ENCODE measurements at regions not wholly inside any gene's neighbourhood (a gene's known extent, or its start where the extent isn't known, plus 50 kb on each side); places are given as distances from the start of the nearest gene placed in this dataset.
A peak's percentile ranks its signal among the peaks of the same experiment; 100 is the strongest.
"Not testable (repeated sequence)": the region's sequence is repeated elsewhere in the genome, so short reads cannot be mapped to it uniquely, and the experiment has no call there.

DNA sequence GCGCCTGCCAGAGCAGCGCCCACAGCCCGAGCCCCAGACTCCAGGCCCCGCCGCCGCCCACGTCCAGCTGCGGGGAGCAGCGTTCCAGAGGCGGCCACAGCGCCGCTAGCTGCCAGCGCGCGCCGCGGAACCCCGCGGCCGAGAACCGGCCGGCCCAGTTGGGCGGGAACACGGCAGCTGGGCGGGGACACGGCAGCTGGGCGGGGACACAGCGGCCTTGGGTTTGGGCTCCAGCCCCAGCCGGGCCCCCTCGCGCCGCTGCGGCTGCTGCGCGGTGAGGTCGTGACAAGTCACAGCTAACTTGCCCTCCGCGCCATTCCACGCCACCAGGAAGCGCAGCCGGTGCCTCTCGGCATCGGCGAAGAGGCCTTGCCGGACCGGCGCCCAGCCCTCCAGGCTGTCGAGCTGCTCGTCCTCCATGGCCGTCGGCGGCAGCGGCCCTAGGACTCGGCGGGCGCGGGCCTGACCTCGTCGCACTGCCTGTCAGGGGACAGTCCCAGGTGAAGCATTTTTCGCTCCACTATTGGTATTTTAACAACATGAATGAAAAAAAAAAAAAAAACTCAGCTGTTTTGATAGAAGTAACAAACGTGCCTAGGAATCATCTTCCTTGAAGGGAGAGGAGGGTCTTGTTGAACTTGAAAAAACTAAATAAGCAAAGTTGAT lies 56.6 kb upstream of the GOLGA8N start:
- H3K36me3 ChIP-seq (ENCODE audit: control insufficient read depth in 1 of 2, insufficient read depth in 2 of 2, low read length in 1 of 2); H3K27me3 ChIP-seq (ENCODE audit: control insufficient read depth in 1 of 2, insufficient read depth in 2 of 2, low read length in 1 of 2); H3K9me3 ChIP-seq (ENCODE audit: control insufficient read depth, low read length); intact Hi-C loops (cut with DNase I); H3K4me1 ChIP-seq (ENCODE audit: control insufficient read depth in 1 of 2, insufficient read depth in 2 of 2, low read length in 2 of 2): not testable (repeated sequence)
- whole genome bisulfite sequencing, 2 donors = 0% methylated on average over 7 to 28 of the region's 61 CpGs
- Histone ChIP-seq H3K4me3 (ENCODE audit: low read length in 2 of 2) (peak overlapping the region in 1 of 2 donors; percentile 31), H3K27ac (ENCODE audit: low read depth in 1 of 2, low read length in 2 of 2) (peak overlapping the region in 1 of 2 donors; percentile 23)
- peak; percentile 99 for ATAC-seq (ENCODE audit: low FRiP score)
- peak; percentile 63 to 78 for DNase-seq

DNA sequence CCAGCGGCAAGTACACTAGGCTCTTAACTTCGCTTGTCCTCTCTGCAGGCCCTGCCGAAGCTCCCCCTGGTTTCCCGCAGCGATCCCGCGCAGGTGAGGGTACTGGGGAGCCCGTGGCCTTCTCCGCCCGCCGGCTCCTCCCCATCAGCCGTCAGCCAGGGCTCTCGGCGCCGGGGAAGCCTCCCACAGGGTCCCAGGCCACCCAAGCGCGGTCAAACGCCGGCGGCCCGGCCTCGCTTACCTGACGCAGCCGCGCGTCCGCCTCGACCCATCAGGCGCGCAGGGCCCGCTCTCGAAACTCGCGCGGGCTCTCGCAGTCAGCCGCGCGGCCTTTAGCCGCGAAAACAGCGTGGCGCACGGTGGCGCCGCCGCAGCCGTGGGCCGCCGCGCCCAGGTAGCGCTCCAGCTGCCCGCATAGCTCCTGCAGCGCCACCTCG lies 57.2 kb upstream of the GOLGA8N start:
- peak; percentile 58 for ATAC-seq (ENCODE audit: low FRiP score)
- DNase-seq; intact Hi-C loops (cut with DNase I); H3K27ac ChIP-seq (ENCODE audit: low read depth in 1 of 2, low read length in 2 of 2); H3K36me3 ChIP-seq (ENCODE audit: control insufficient read depth in 1 of 2, insufficient read depth in 2 of 2, low read length in 1 of 2); H3K9me3 ChIP-seq (ENCODE audit: control insufficient read depth, low read length); H3K4me3 ChIP-seq (ENCODE audit: low read length in 2 of 2); H3K4me1 ChIP-seq (ENCODE audit: control insufficient read depth in 1 of 2, insufficient read depth in 2 of 2, low read length in 2 of 2); H3K27me3 ChIP-seq (ENCODE audit: control insufficient read depth in 1 of 2, insufficient read depth in 2 of 2, low read length in 1 of 2): not testable (repeated sequence)
- WGBS, 2 donors = no CpG with 5 or more reads among the region's 55 CpGs

DNA sequence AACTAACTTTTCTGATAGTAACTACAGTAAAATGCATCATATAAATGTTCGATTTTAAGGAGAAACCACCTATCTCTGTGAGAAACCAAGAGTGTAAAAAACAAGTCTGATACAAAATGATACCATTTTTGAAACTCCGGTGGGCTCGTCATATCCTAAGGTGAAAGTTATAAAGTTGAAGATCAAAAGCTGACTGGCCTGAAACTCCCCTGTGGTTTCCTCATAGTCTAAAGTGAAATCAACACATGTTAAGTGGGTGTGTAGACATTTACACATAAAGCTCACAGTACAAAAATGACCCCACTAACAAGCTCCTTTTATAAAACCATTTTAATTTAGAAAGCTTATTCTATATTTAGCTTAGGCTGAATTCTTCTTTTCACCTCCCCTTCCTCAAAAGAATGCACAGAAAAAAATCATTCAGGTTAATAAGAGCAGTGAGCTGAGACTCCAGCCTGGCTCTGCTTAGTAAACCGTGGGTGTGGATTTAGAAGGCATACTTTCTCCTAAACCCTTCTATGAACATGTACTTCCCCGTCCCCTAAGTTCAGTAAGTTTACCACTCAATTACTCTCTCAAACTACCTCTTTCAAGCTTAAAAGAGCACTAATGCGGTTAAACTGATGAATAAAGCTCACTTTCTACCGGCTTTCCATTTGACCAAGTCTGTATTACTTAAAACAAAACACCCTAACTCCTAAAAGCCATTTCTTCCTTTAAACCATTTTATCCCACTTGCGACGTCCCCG lies 57.9 kb upstream of the GOLGA8N start:
- H3K4me3 ChIP-seq (ENCODE audit: low read length in 2 of 2); H3K36me3 ChIP-seq (ENCODE audit: control insufficient read depth in 1 of 2, insufficient read depth in 2 of 2, low read length in 1 of 2); H3K27me3 ChIP-seq (ENCODE audit: control insufficient read depth in 1 of 2, insufficient read depth in 2 of 2, low read length in 1 of 2); ATAC-seq (ENCODE audit: low FRiP score); DNase-seq; intact Hi-C loops (cut with DNase I); H3K27ac ChIP-seq (ENCODE audit: low read depth in 1 of 2, low read length in 2 of 2); H3K4me1 ChIP-seq (ENCODE audit: control insufficient read depth in 1 of 2, insufficient read depth in 2 of 2, low read length in 2 of 2); H3K9me3 ChIP-seq (ENCODE audit: control insufficient read depth, low read length): not testable (repeated sequence)
- WGBS, 2 donors = no CpG with 5 or more reads among the region's 10 CpGs

DNA sequence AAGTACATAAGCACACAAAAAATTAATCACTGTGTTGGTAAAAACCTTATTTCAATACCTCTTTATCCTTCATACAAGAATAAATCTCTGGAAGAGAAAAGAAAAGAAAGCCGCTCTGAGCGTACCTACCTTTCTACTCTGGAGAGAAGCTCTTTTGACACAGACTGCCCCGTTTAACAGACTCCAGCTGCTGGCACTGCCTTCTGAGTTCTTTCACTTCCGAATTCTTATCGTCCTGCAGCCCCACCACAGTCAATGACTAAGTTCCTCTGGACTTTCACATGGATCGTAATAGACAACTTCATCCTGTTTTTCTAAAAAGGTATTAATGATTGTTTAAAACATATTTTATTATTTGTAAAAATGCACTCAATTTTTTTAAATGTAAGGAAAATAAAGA lies 67.5 kb upstream of the GOLGA8O start:
- 53 to 71% methylated on average over 4 to 5 of the region's 6 CpGs for WGBS, 2 donors
- not testable (repeated sequence) for DNase-seq; H3K27me3 ChIP-seq (ENCODE audit: control insufficient read depth in 1 of 2, insufficient read depth in 2 of 2, low read length in 1 of 2)

DNA sequence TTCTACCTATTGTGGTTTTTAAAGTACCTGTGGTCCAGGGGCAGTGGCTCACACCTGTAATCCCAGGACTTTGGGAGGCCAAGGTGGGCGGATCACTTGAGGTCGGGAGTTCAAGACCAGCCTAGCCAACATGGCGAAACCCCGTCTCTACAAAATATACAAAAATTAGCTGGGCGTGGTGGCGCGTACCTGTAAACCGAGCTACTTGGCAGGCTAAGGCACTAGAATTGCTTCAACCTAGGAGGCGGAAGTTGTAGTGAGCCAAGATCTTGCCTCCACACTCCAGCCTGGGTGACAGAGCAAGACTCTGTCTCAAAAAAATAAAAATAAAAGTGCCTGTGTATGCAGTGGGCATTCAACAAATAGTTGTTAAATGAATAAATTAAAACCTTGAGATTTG lies 67.0 kb upstream of the GOLGA8O start:
- H3K27ac ChIP-seq (ENCODE audit: low read depth in 1 of 2, low read length in 2 of 2); ATAC-seq (ENCODE audit: low FRiP score); H3K27me3 ChIP-seq (ENCODE audit: control insufficient read depth in 1 of 2, insufficient read depth in 2 of 2, low read length in 1 of 2); intact Hi-C loops (cut with DNase I); H3K36me3 ChIP-seq (ENCODE audit: control insufficient read depth in 1 of 2, insufficient read depth in 2 of 2, low read length in 1 of 2); H3K4me1 ChIP-seq (ENCODE audit: control insufficient read depth in 1 of 2, insufficient read depth in 2 of 2, low read length in 2 of 2); DNase-seq; H3K4me3 ChIP-seq (ENCODE audit: low read length in 2 of 2); H3K9me3 ChIP-seq (ENCODE audit: control insufficient read depth, low read length): not testable (repeated sequence)
- WGBS, 2 donors = 90 to 96% methylated on average over 9 of the region's 9 CpGs

More for the DNA sequence above, 67.5 kb upstream of the GOLGA8O start:
- ATAC-seq (ENCODE audit: low FRiP score); H3K36me3 ChIP-seq (ENCODE audit: control insufficient read depth in 1 of 2, insufficient read depth in 2 of 2, low read length in 1 of 2); H3K27ac ChIP-seq (ENCODE audit: low read depth in 1 of 2, low read length in 2 of 2); H3K9me3 ChIP-seq (ENCODE audit: control insufficient read depth, low read length); H3K4me3 ChIP-seq (ENCODE audit: low read length in 2 of 2); intact Hi-C loops (cut with DNase I); H3K4me1 ChIP-seq (ENCODE audit: control insufficient read depth in 1 of 2, insufficient read depth in 2 of 2, low read length in 2 of 2): not testable (repeated sequence)

DNA sequence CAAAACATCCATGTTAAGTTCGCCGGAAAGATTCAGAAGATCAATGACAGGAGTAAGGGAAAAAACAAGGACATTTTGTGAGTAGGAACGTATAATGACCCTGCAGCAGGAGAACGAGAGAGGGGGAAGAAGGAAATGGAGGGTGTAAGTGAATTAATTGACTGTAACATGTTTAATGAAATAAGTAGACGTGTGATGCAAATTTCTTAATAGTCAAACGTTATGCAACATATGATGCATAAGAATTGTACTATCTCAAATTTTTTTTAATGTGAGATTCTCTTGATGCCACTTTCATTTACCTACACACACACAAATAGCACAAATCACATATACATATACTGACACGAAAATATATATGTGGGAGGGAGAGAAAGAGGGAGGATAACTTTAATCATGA lies 63.5 kb upstream of the GOLGA8O start:
- H3K9me3 ChIP-seq (ENCODE audit: control insufficient read depth, low read length); H3K4me1 ChIP-seq (ENCODE audit: control insufficient read depth in 1 of 2, insufficient read depth in 2 of 2, low read length in 2 of 2); DNase-seq; ATAC-seq (ENCODE audit: low FRiP score); H3K27ac ChIP-seq (ENCODE audit: low read depth in 1 of 2, low read length in 2 of 2); H3K27me3 ChIP-seq (ENCODE audit: control insufficient read depth in 1 of 2, insufficient read depth in 2 of 2, low read length in 1 of 2); H3K4me3 ChIP-seq (ENCODE audit: low read length in 2 of 2); H3K36me3 ChIP-seq (ENCODE audit: control insufficient read depth in 1 of 2, insufficient read depth in 2 of 2, low read length in 1 of 2); intact Hi-C loops (cut with DNase I): not testable (repeated sequence)
- WGBS, 2 donors = 82 to 88% methylated on average over 7 of the region's 7 CpGs

DNA sequence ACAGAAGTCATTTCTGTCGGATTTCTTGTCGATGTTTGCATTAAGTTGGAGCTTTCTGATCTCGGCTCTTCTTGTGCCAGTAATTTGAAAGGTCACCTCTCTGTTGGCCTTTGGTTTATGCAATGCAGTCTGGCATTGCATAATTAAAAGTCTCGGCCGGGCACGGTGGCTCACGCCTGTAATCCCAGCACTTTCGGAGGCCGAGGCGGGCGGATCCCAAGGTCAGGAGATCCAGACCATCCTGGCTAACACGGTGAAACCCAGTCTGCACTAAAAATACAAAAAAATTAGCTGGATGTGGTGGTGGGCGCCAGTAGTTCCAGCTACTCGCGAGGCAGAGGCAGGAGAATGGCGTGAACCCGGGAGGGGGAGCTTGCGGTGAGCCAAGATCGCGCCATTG lies 62.6 kb upstream of the GOLGA8O start:
- H3K9me3 ChIP-seq (ENCODE audit: control insufficient read depth, low read length); H3K4me1 ChIP-seq (ENCODE audit: control insufficient read depth in 1 of 2, insufficient read depth in 2 of 2, low read length in 2 of 2); ATAC-seq (ENCODE audit: low FRiP score); H3K27me3 ChIP-seq (ENCODE audit: control insufficient read depth in 1 of 2, insufficient read depth in 2 of 2, low read length in 1 of 2); H3K27ac ChIP-seq (ENCODE audit: low read depth in 1 of 2, low read length in 2 of 2); H3K4me3 ChIP-seq (ENCODE audit: low read length in 2 of 2); intact Hi-C loops (cut with DNase I); H3K36me3 ChIP-seq (ENCODE audit: control insufficient read depth in 1 of 2, insufficient read depth in 2 of 2, low read length in 1 of 2): not testable (repeated sequence)
- whole genome bisulfite sequencing, 2 donors = 93% methylated on average over 20 of the region's 20 CpGs
- peak in 1 of 2 donors; percentile 39 for DNase-seq

DNA sequence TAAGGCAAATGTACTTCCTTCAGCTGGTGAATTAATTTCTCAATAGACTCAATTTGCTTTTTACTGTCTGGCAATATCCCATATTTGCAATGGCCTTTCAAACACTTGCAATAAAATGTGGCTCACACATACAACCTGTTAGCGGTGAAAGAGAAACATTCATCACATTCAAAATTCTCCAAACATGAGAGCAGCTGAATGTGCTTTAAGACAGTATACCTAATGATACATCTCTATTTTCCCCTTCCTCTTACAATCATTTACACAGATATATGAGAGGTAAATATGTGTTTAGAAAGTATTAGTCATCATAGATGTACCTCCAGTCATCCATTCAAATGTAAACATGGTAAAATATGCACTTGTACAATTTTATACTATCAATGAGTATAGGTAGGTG lies 61.5 kb upstream of the GOLGA8O start:
- H3K27me3 ChIP-seq (ENCODE audit: control insufficient read depth in 1 of 2, insufficient read depth in 2 of 2, low read length in 1 of 2); H3K4me1 ChIP-seq (ENCODE audit: control insufficient read depth in 1 of 2, insufficient read depth in 2 of 2, low read length in 2 of 2); H3K4me3 ChIP-seq (ENCODE audit: low read length in 2 of 2); H3K27ac ChIP-seq (ENCODE audit: low read depth in 1 of 2, low read length in 2 of 2); H3K36me3 ChIP-seq (ENCODE audit: control insufficient read depth in 1 of 2, insufficient read depth in 2 of 2, low read length in 1 of 2); ATAC-seq (ENCODE audit: low FRiP score); DNase-seq; intact Hi-C loops (cut with DNase I); H3K9me3 ChIP-seq (ENCODE audit: control insufficient read depth, low read length): not testable (repeated sequence)
- 75 to 100% methylated on average over 1 of the region's 1 CpG for WGBS, 2 donors

DNA sequence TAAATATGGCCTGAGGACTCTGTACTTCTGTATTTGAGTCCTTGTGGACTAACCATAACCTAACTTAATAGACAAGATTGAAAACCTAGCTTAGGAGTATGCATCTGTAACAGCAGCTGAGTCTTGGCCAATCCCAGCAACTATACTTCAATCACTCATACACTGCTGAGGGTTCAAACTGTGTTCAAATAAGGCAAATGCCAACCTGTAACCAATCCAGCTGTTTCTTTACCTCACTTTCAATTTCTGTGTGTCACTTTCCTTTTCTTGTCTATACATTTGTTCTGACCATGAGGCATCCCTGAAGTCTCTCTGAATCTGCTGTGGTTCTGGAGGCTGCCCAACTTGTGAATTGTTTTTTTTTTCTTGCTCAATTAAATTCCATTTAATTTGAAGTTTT lies 57.9 kb upstream of the GOLGA8O start:
- H3K27ac ChIP-seq (ENCODE audit: low read depth in 1 of 2, low read length in 2 of 2); DNase-seq; H3K27me3 ChIP-seq (ENCODE audit: control insufficient read depth in 1 of 2, insufficient read depth in 2 of 2, low read length in 1 of 2); ATAC-seq (ENCODE audit: low FRiP score); H3K4me1 ChIP-seq (ENCODE audit: control insufficient read depth in 1 of 2, insufficient read depth in 2 of 2, low read length in 2 of 2); intact Hi-C loops (cut with DNase I); H3K4me3 ChIP-seq (ENCODE audit: low read length in 2 of 2); H3K36me3 ChIP-seq (ENCODE audit: control insufficient read depth in 1 of 2, insufficient read depth in 2 of 2, low read length in 1 of 2); H3K9me3 ChIP-seq (ENCODE audit: control insufficient read depth, low read length): not testable (repeated sequence)
